Suprapubic skin (tissue), 4 donors: ENCODE measurements at regions not wholly inside any gene's neighbourhood (a gene's known extent, or its start where the extent isn't known, plus 50 kb on each side); places are given as distances from the start of the nearest gene placed in this dataset.

ENCODE experiments used
- POLR2A ChIP-seq, 2 donors: fragments of 450-650 bp; IDR thresholded peaks; one replicate each; pipeline ENCODE4 v1.6.1; 2017; ENCODE audit warnings: antibody characterized with exemption in 2 of 2, mild to moderate bottlenecking in 2 of 2, moderate library complexity in 2 of 2
- POLR2AphosphoS5 ChIP-seq, 3 donors: sonication (generic); formaldehyde crosslinking; IDR thresholded peaks; one replicate each; pipeline ENCODE4 v1.6.1; 2017; ENCODE audit warnings: antibody characterized with exemption in 3 of 3
- TF ChIP-seq, protein P1 (sequence below), 2 donors: fragments of 200-600 bp in 1 of 2; fragments of 450-650 bp in 1 of 2; sonication (generic) in 1 of 2; IDR thresholded peaks; one replicate each; pipeline ENCODE4 v1.5.1; 2016 to 2019; ENCODE audit warnings: antibody characterized with exemption in 2 of 2, mild to moderate bottlenecking in 1 of 2, moderate library complexity in 1 of 2

DNA sequence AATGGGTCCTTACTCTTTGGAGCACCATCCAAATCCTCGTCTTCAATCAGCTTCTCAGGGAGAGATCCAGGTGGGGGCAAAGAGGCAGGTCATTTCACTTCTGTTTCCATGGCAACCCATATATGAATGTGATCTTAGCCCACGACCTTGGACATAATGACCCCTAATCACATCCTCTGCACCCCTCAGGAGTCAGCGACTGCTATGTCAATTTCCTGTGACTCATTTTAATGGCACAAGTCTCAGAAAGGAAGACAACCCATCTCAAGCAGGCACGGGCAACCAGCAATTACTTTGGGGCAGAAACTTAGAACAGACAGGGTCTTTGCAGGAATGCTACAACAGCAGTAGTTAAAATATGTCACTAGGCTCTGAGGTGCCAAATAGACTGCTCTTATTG, 591.2 kb downstream of the TLR4 start:
- TF ChIP-seq, protein P1, sequence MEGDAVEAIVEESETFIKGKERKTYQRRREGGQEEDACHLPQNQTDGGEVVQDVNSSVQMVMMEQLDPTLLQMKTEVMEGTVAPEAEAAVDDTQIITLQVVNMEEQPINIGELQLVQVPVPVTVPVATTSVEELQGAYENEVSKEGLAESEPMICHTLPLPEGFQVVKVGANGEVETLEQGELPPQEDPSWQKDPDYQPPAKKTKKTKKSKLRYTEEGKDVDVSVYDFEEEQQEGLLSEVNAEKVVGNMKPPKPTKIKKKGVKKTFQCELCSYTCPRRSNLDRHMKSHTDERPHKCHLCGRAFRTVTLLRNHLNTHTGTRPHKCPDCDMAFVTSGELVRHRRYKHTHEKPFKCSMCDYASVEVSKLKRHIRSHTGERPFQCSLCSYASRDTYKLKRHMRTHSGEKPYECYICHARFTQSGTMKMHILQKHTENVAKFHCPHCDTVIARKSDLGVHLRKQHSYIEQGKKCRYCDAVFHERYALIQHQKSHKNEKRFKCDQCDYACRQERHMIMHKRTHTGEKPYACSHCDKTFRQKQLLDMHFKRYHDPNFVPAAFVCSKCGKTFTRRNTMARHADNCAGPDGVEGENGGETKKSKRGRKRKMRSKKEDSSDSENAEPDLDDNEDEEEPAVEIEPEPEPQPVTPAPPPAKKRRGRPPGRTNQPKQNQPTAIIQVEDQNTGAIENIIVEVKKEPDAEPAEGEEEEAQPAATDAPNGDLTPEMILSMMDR (IDR thresholded peaks at IDR 0.05): no peak
- TF ChIP-seq POLR2A (IDR thresholded peaks at IDR 0.05) (no peak), POLR2AphosphoS5 (IDR thresholded peaks at IDR 0.05) (no peak)
